Heart right ventricle (tissue), 16 donors: ENCODE measurements at regions not wholly inside any gene's neighbourhood (a gene's known extent, or its start where the extent isn't known, plus 50 kb on each side); places are given as distances from the start of the nearest gene placed in this dataset.

ENCODE experiments used
- ATAC-seq, 8 donors: fragments of 200-7000 bp; cut with Tn5 transposase; one replicate each; pipeline ENCODE4 v1.9.1; 2020; ENCODE audit warnings: mild to moderate bottlenecking in 8 of 8, moderate library complexity in 8 of 8, moderate number of reproducible peaks in 1 of 8
- DNase-seq, 2 donors: peaks; one replicate each; pipeline ENCODE4 v3.0.0-alpha.2; 2020
- H3K27ac ChIP-seq, 10 donors: fragments of 200-600 bp; sonication (generic) in 2 of 10; one replicate each; pipeline versions ENCODE4 v1.5.0 to v1.8.0; 2020 to 2022; ENCODE audit warnings: mild to moderate bottlenecking in 3 of 10
- H3K27me3 ChIP-seq, 7 donors: fragments of 200-600 bp; one replicate each; pipeline ENCODE4 v1.8.0; 2021 to 2022; ENCODE audit warnings: mild to moderate bottlenecking in 2 of 7
- H3K36me3 ChIP-seq, 9 donors: fragments of 200-600 bp; sonication (generic) in 1 of 9; one replicate each; pipeline versions ENCODE4 v1.5.0 to v1.8.0; 2020 to 2022; ENCODE audit warnings: mild to moderate bottlenecking in 2 of 9
- H3K4me1 ChIP-seq, 9 donors: fragments of 200-600 bp; sonication (generic) in 1 of 9; one replicate each; pipeline versions ENCODE4 v1.5.0 to v1.8.0; 2020 to 2022; ENCODE audit warnings: mild to moderate bottlenecking in 4 of 9
- H3K4me3 ChIP-seq, 10 donors: fragments of 200-600 bp; sonication (generic) in 2 of 10; one replicate each; pipeline versions ENCODE4 v1.5.0 to v1.8.0; 2020 to 2022; ENCODE audit warnings: mild to moderate bottlenecking in 7 of 10, moderate library complexity in 2 of 10
- H3K9me3 ChIP-seq, 11 donors: fragments of 200-600 bp in 10 of 11; sonication (generic) in 2 of 11; one replicate each; pipeline versions ENCODE4 v1.5.0 to v1.8.0; 2013 to 2022; ENCODE audit warnings: mild to moderate bottlenecking in 2 of 11, control low read depth in 1 of 11, moderate library complexity in 1 of 11
- WGBS, 2 donors: extraction: QIAGEN DNeasy Blood & Tissue Kit; methylation state at CpG; one replicate each; pipeline ENCODE4 v1.1.7; 2013; ENCODE audit warnings: inconsistent platforms in 1 of 2; 5-methylcytosine and 5-hydroxymethylcytosine counted together
- intact Hi-C, 10 donors: fragments of 100-400 bp; cut with DNase I; formaldehyde crosslinking; loops; one replicate each; pipeline versions ENCODE4 v1.11.1 to v1.14.2; 2022
- TF ChIP-seq, protein P1 (sequence below), 9 donors: fragments of 200-600 bp; sonication (generic) in 2 of 9; IDR thresholded peaks; one replicate each; pipeline versions ENCODE4 v1.5.0 to v1.8.0; 2021 to 2022; ENCODE audit warnings: antibody characterized with exemption in 9 of 9, mild to moderate bottlenecking in 5 of 9, moderate library complexity in 1 of 9
- donor health status: Arrhythmogenic right ventricular cardiomyopathy.
- donor health status: ischemic (EF 13 %, LVEDD 7.1; RV severe dilation, severe dysfunction).
- donor health status: healthy with polysubstance abuse.
- donor health status: DM: no; HTN: yes; CAD: no.
- donor health status: DM: no; HTN: no; CAD: no.
- donor health status: ischemic (EF 25% LVEDD 6.9; RV normal size, moderate dysfunction).
- donor health status: ischemic (EF 25% LVEDD 5.7; RV mildly dilated, moderate dysfunction).
- donor health status: healthy.
- donor health status: DM: yes; HTN: yes; CAD: no.
- donor health status: Ischemic cardiomyopathy.
- donor health status: ischemic (EF 35%, LVEDD 5.7; RV mildly dilated, moderate dysfunction).
- donor health status: nonischemic (EF 11% LVEDD 7.7; RV severe dilation, severe dysfunction).
- donor health status: DM: yes; HTN: yes; CAD: no.
- donor health status: PGD.
- donor health status: ischemic (EF 29% LVEDD 5.4; RV normal size, mild dysfunction).
- donor health status: nonischemic (EF 23%, LVEDD 6.1; RV moderate dilation, normal function).

DNA sequence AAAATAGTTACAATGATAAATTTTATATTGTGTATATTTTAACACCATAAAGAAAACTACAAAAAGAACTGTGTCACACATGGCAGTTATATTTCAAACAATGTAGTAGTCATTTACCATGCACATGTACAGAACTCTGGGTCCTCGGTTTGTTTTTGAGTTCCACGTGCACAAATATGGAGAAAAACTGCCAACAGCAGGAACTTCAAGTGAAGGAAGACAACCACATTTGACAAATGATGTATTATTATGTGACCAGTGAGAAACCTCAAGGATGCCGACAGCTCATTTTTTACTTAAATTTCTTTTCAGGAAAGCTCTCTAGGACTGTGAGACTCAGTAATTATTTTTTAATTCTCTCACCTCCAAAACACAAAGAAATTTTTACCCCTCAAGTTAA, 244.2 kb upstream of the USP15 start:
- Histone ChIP-seq H3K4me3 (no peak overlapping the region), H3K27ac (no peak overlapping the region), H3K27me3 (no peaks in the 10 kb centered on the region), H3K36me3 (no peaks in the 10 kb centered on the region), H3K9me3 (no peaks in the 10 kb centered on the region), H3K4me1 (no peaks in the 10 kb centered on the region)
- TF ChIP-seq, protein P1, sequence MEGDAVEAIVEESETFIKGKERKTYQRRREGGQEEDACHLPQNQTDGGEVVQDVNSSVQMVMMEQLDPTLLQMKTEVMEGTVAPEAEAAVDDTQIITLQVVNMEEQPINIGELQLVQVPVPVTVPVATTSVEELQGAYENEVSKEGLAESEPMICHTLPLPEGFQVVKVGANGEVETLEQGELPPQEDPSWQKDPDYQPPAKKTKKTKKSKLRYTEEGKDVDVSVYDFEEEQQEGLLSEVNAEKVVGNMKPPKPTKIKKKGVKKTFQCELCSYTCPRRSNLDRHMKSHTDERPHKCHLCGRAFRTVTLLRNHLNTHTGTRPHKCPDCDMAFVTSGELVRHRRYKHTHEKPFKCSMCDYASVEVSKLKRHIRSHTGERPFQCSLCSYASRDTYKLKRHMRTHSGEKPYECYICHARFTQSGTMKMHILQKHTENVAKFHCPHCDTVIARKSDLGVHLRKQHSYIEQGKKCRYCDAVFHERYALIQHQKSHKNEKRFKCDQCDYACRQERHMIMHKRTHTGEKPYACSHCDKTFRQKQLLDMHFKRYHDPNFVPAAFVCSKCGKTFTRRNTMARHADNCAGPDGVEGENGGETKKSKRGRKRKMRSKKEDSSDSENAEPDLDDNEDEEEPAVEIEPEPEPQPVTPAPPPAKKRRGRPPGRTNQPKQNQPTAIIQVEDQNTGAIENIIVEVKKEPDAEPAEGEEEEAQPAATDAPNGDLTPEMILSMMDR (IDR thresholded peaks at IDR 0.05): no peak
- DNase-seq (no peak), ATAC-seq (no peak)
- intact Hi-C loops: no loop called here
- 75 to 86% methylated on average over 3 of the region's 3 CpGs for WGBS, 2 donors

DNA sequence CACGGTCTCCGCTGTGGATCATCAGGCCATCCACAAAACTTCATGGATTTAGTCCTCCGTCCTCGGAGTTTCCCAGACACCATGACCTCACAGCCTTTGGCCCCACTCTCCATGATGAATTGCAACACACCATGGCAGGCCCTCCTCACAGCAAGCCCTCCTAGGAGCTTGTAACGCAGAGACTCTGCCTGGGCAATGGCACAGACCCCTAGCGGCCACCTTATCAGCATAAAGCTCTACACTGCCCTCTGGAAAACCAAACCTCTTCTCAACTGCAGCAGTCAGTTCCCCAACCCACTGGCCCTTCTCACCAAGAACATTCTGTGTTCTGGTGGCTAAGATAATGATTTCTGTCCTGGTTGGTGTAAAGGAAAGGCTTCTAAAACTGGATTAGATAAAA, 238.4 kb upstream of the USP15 start:
- Histone ChIP-seq H3K9me3 (no peaks in the 10 kb centered on the region), H3K4me1 (no peaks in the 10 kb centered on the region), H3K36me3 (no peaks in the 10 kb centered on the region), H3K4me3 (no peak overlapping the region), H3K27me3 (no peaks in the 10 kb centered on the region), H3K27ac (no peak overlapping the region)
- DNase-seq (no peak), ATAC-seq (no peak)
- 85 to 90% methylated on average over 6 of the region's 6 CpGs for WGBS, 2 donors
- TF ChIP-seq, protein P1 (IDR thresholded peaks at IDR 0.05): no peak
- intact Hi-C loops: no loop called here

DNA sequence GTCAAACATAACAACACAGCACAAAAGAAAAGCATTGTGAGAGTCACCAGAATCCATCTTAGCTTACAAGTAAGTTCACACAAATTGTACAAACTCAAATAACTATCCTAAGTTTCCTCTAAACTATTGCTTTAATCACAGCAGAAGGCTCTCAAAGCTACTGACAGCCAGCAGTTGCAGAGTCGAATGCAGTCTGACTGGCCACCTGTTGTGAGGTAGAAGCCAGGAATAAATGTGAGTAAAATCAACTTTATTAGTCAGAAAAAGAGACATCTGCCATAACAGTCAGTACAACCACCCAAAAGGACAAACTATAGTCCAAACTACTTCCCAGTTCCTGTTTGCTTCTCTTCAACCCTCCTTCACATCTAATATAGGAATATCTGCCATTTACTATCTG, 231.7 kb upstream of the USP15 start:
- DNase-seq (no peak), ATAC-seq (no peak)
- no peaks in the 10 kb centered on the region for H3K9me3 ChIP-seq
- no peak overlapping the region for H3K27ac ChIP-seq
- H3K36me3 ChIP-seq: no peaks in the 10 kb centered on the region
- peaks cover 0 to 3% (median 0%) of the 10 kb centered on the region in 7 donors for H3K27me3 ChIP-seq
- H3K4me3 ChIP-seq: no peak overlapping the region
- intact Hi-C loops: no loop called here
- 68 to 74% methylated on average over 1 of the region's 1 CpG for WGBS, 2 donors
- H3K4me1 ChIP-seq: no peaks in the 10 kb centered on the region
- TF ChIP-seq, protein P1 (IDR thresholded peaks at IDR 0.05): no peak

DNA sequence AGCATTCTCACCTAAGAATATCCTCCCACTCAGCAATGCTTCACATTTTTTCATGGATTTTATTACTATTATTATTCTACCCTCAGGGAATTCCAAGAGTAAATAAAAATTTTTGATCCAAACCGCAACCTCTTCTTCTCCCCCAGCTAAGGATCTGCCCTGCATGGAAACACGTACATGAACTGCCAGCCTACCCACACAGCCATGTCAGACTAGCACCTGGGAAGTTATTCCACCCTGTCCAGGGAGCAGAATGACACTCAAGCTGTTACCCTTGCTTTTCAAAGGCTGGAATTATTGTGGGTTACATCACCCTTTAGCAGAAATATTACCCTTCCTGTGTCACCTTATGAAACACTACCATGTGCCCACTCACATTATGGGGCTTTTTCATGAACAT, 227.3 kb upstream of the USP15 start:
- Histone ChIP-seq H3K36me3 (no peaks in the 10 kb centered on the region), H3K4me1 (no peaks in the 10 kb centered on the region), H3K4me3 (no peak overlapping the region), H3K27ac (no peak overlapping the region), H3K9me3 (no peaks in the 10 kb centered on the region), H3K27me3 (peaks cover 0 to 3% (median 0%) of the 10 kb centered on the region in 7 donors)
- TF ChIP-seq, protein P1 (IDR thresholded peaks at IDR 0.05): no peak
- ATAC-seq: no peak
- no peak for DNase-seq
- intact Hi-C loops: no loop called here
- WGBS, 2 donors: 71 to 76% methylated on average over 2 of the region's 2 CpGs
